ENCODE measurements at regions not wholly inside any gene's neighbourhood (a gene's known extent, or its start where the extent isn't known, plus 50 kb on each side); places are given as distances from the start of the nearest gene placed in this dataset.
"Not testable (repeated sequence)": the region's sequence is repeated elsewhere in the genome, so short reads cannot be mapped to it uniquely, and the experiment has no call there.

DNA sequence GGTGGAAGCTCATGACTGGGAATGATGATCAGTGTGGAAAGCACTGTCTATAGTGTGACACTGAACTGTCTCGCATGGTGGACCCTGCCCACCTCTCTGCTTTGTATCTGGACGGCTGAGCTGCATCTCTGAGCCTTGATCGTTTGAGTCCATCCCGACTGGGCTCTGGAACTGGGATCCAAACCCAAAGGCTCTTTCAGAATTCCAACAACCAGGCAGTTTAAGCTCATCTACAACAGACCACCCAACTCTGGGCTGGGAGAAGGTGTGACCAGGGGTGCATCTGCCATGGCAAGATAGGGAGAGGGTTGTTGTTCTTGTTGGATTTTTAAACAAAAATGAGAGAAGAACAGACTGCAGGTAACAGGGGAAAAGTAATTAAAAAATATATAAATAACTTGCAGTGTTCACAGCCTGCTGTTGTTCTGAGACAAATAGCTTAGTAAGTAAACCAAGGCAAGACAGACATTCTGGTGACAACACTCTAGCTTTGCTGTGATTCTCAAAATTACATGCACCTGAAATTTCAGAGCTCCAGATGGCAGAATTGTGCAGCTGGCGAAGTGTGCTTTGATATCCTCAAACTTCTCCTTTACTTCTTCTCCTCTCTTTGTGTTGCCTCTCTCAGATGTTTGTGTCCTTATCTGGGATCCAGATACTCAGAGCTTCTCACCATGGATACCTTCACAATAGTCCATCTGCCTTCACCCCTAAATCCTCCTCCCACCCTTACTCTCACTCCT, 209.6 kb downstream of the EMP1 start:
- H3K4me1 Mint-ChIP-seq (ENCODE audit: low read depth), result no peaks in the 10 kb centered on the region
- H3K36me3 Mint-ChIP-seq (ENCODE audit: low read depth), result no peaks in the 10 kb centered on the region
- no peak overlapping the region for H3K27ac Mint-ChIP-seq
- no peak overlapping the region for H3K4me3 Mint-ChIP-seq
- peaks cover 20% of the 10 kb centered on the region for H3K27me3 Mint-ChIP-seq
- H3K9me3 Mint-ChIP-seq, result peaks cover 8% of the 10 kb centered on the region

DNA sequence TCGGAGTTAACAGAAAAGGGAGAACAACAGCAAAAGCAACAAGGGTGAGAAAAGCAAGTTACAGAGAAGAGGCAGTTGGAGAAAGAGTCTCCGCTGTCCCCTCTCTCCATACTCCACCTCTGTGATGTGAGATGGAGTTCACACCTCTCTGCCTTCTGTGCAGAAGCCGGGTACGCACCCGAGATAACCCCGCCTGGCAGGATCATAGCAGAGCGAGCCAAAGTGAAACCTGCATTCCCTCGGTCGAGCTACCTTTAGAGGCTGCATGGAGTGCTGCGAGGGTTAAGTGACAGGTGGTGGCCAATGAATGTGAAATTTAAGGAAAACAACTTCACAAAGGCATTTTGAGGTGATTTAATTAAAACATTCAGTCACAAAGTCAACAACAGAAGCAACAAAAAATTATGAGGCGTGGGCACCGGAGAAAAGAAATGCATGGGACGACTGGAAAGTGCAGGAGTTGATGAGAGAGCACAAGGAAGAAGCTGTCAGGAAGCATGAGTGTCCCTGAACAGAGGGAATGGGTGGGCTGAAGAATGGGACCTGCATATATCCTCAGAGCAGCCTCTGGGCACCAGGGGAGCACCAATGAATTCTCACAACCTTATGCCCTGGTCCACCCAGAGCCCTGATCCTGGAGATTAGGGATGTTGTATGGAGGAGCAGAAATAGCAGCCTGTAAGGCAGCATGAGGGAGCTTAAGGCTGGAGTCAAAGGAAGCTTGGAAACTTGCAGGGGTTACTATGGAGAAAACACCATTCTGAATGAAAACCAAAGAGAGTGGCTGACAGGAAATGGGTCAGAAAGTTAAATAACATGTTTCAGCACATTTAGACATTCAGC, 208.3 kb downstream of the EMP1 start:
- Mint-ChIP-seq H3K36me3 (ENCODE audit: low read depth) (no peaks in the 10 kb centered on the region), H3K9me3 (no peaks in the 10 kb centered on the region), H3K4me3 (no peak overlapping the region), H3K4me1 (ENCODE audit: low read depth) (no peaks in the 10 kb centered on the region), H3K27me3 (peaks cover 23% of the 10 kb centered on the region), H3K27ac (no peak overlapping the region)

DNA sequence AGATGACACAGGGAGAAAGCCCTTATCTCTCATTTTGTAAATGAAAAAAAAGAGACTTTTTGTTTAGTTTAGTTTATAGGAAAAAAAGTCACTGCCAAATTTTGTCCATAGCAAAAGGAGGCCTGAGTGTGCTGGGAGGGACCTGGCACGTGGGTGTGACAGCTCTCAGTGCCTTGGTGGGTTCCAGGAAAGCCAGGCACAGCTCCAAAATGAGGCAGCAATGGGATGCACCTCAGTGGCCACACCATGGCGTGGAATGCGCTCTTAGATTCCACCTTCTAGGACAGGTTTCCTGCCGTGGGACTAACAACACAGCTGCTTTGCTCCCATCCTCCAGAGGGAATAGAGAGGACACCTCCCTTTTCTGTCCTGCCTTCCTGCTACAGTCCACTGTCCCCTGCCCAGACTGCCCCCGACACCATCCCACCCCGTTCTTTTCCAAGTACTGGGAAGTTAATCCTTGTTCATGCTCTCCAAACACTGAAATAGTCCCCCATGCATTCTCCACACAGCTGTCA, 207.6 kb downstream of the EMP1 start:
- H3K4me3 Mint-ChIP-seq, result no peak overlapping the region
- H3K4me1 Mint-ChIP-seq (ENCODE audit: low read depth), result no peaks in the 10 kb centered on the region
- no peak overlapping the region for H3K27ac Mint-ChIP-seq
- no peaks in the 10 kb centered on the region for H3K9me3 Mint-ChIP-seq
- peaks cover 23% of the 10 kb centered on the region for H3K27me3 Mint-ChIP-seq
- no peaks in the 10 kb centered on the region for H3K36me3 Mint-ChIP-seq (ENCODE audit: low read depth)

GRCh38 chr12:13391375-13391774, 194.8 kb downstream of the EMP1 start:
- not testable (repeated sequence) for H3K4me1 Mint-ChIP-seq (ENCODE audit: low read depth); H3K9me3 Mint-ChIP-seq; H3K4me3 Mint-ChIP-seq; H3K36me3 Mint-ChIP-seq (ENCODE audit: low read depth); H3K27ac Mint-ChIP-seq; H3K27me3 Mint-ChIP-seq

DNA sequence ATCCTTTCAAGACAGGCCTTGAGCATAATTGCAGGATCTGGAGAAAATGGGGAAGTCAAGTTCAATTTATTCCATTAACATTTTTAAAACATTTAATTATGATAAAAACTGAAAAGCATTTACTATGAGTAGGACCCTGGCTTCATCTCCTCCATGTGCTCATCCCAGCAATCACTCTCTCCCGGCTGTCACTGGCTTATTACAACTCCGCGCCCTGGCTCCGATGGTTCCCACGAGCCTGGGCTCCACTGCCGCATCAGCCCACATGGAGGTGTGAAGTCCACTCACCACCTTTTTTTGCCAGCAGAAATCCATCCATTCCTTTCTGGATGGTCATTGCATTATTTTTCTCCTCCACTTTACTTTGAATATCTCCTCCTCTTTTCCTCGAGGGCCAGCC, 194.4 kb downstream of the EMP1 start:
- Mint-ChIP-seq H3K36me3 (ENCODE audit: low read depth) (no peaks in the 10 kb centered on the region), H3K27ac (no peak overlapping the region), H3K4me3 (no peak overlapping the region), H3K9me3 (no peaks in the 10 kb centered on the region), H3K4me1 (ENCODE audit: low read depth) (no peaks in the 10 kb centered on the region), H3K27me3 (no peaks in the 10 kb centered on the region)

- Mint-ChIP-seq H3K4me3 (no peak overlapping the region), H3K27ac (no peak overlapping the region), H3K27me3 (no peaks in the 10 kb centered on the region), H3K9me3 (no peaks in the 10 kb centered on the region), H3K4me1 (ENCODE audit: low read depth) (no peaks in the 10 kb centered on the region), H3K36me3 (ENCODE audit: low read depth) (no peaks in the 10 kb centered on the region)
Observed at GRCh38 chr12:13390381-13390861, 193.9 kb downstream of the EMP1 start.

- Mint-ChIP-seq H3K27me3 (no peaks in the 10 kb centered on the region), H3K9me3 (no peaks in the 10 kb centered on the region), H3K4me1 (ENCODE audit: low read depth) (no peaks in the 10 kb centered on the region), H3K27ac (no peak overlapping the region), H3K4me3 (no peak overlapping the region), H3K36me3 (ENCODE audit: low read depth) (no peaks in the 10 kb centered on the region)
Observed at GRCh38 chr12:13387101-13387500, 190.6 kb downstream of the EMP1 start.

DNA sequence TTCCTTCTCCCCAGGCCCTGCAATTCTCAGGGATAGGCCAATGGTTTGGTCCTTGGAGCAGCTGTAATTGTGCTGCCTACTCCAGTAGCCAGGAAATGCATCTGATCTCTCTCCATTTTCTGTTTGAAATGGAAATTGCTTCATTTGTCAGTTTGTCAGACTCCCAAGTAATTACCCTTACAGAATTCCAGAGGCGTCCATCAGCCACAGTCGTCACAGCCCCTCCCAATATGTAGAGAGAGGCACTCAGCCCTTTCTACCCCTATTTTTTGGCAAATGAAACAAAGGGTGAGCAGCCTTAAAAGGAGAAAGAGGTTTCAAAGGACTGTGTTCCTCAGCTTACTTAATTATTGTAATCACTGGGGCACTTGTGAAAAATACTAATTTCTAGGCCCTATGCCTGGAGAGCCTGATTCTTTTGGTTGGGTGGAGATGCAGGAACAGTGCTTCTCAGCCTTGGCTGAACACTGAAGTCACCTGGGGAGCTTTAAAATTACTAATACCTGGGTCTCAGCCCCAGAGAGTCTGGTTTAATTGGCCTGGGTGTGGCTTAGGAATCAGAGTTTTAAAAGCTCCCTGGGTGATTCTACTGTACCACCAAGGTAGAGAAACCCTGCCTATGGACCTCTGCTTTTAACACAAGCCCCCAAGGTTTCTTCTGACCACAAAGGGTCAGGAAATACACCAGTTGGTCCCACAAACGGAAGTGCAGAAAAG, 190.0 kb downstream of the EMP1 start:
- Mint-ChIP-seq H3K4me3 (no peak overlapping the region), H3K27ac (no peak overlapping the region), H3K4me1 (ENCODE audit: low read depth) (no peaks in the 10 kb centered on the region), H3K27me3 (no peaks in the 10 kb centered on the region), H3K9me3 (no peaks in the 10 kb centered on the region), H3K36me3 (ENCODE audit: low read depth) (no peaks in the 10 kb centered on the region)

DNA sequence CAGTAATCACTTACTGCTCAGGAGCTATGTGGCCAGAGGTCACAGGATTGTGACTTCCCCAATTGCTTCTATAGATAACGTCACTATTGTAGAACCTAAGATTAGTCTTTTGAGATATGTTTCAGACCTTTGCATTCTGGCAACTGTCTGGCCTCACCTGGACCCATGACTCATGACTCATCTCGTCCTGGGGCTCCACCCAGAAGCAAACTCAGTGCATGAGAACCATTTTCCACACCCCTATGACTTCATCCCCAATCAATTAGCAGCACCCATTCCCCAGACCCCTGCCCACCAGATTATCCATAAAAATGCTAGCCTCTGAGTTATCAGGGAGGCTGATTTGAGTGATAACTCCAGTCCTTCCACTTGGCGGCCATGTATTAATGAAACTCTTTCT, 186.9 kb downstream of the EMP1 start:
- Mint-ChIP-seq H3K4me3 (no peak overlapping the region), H3K36me3 (ENCODE audit: low read depth) (no peaks in the 10 kb centered on the region), H3K4me1 (ENCODE audit: low read depth) (no peaks in the 10 kb centered on the region), H3K9me3 (no peaks in the 10 kb centered on the region), H3K27me3 (peaks cover 6% of the 10 kb centered on the region), H3K27ac (no peak overlapping the region)

GRCh38 chr12:13380297-13380696, 183.8 kb downstream of the EMP1 start:
- H3K9me3 Mint-ChIP-seq, result no peaks in the 10 kb centered on the region
- H3K36me3 Mint-ChIP-seq (ENCODE audit: low read depth), result no peaks in the 10 kb centered on the region

DNA sequence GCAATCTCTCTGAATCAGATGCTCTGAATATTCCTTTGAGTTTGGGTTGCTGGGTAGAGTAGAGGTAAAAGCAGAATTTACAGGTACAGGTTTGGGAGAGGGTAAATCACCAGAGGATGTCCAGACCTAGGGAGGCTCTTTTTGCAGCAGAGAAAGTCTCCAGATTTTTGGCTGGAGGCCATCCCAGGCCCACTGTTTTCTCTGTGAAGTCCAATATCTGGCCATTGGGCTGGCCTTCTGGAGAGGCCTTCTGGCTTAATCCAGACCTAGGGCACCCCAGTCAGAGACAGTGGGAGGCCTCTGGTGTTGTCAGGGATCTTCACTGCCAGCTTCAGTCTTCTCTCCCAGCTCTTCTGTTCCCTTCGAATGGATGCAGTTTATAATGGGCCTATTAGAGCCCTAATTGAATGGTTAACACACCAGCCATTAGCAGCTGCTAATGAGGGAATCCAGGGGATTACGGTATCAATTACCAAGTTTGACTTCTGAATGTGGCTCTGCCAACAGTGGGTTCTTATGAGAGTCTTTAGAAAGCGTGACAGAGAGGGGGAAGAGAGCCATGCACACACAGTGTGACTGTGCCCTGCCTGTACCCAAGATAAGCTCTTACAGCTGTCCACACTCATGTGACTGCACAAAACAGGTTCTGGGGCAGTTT, 183.1 kb downstream of the EMP1 start:
- Mint-ChIP-seq H3K27me3 (peaks cover 6% of the 10 kb centered on the region), H3K27ac (no peak overlapping the region), H3K4me1 (ENCODE audit: low read depth) (no peaks in the 10 kb centered on the region), H3K9me3 (no peaks in the 10 kb centered on the region), H3K4me3 (no peak overlapping the region), H3K36me3 (ENCODE audit: low read depth) (no peaks in the 10 kb centered on the region)

More at GRCh38 chr12:13380297-13380696, 183.8 kb downstream of the EMP1 start:
- H3K27me3 Mint-ChIP-seq, result peaks cover 6% of the 10 kb centered on the region
- H3K4me3 Mint-ChIP-seq, result no peak overlapping the region
- no peaks in the 10 kb centered on the region for H3K4me1 Mint-ChIP-seq (ENCODE audit: low read depth)
- no peak overlapping the region for H3K27ac Mint-ChIP-seq

DNA sequence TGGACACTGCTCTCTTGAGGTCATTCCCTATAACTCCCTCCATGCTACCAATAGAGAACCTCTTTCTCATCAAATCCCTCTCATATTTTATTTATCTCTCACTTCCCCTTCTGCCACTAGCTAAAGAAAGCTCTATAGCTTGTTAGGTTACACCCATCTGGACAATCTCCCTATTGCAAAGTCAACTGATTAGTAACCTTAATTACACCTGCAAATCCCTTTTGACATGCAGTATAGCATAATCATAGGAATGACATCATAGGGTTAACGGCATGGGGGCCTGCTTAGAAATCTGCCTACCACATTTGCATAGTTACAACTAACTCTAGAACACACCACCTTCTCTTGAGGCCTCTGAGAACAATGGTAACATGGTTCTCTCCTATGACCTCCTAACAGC, 181.2 kb downstream of the EMP1 start:
- Mint-ChIP-seq H3K36me3 (ENCODE audit: low read depth) (no peaks in the 10 kb centered on the region), H3K27ac (no peak overlapping the region), H3K27me3 (peaks cover 11% of the 10 kb centered on the region), H3K4me1 (ENCODE audit: low read depth) (no peaks in the 10 kb centered on the region), H3K4me3 (no peak overlapping the region), H3K9me3 (no peaks in the 10 kb centered on the region)

GRCh38 chr12:13376610-13377373, 180.3 kb downstream of the EMP1 start:
- Mint-ChIP-seq H3K4me3 (no peak overlapping the region), H3K9me3 (no peaks in the 10 kb centered on the region), H3K4me1 (ENCODE audit: low read depth) (no peaks in the 10 kb centered on the region), H3K27ac (no peak overlapping the region), H3K36me3 (ENCODE audit: low read depth) (no peaks in the 10 kb centered on the region), H3K27me3 (peaks cover 13% of the 10 kb centered on the region)
